ENCODE measurements at regions not wholly inside any gene's neighbourhood (a gene's known extent, or its start where the extent isn't known, plus 50 kb on each side); places are given as distances from the start of the nearest gene placed in this dataset.

DNA sequence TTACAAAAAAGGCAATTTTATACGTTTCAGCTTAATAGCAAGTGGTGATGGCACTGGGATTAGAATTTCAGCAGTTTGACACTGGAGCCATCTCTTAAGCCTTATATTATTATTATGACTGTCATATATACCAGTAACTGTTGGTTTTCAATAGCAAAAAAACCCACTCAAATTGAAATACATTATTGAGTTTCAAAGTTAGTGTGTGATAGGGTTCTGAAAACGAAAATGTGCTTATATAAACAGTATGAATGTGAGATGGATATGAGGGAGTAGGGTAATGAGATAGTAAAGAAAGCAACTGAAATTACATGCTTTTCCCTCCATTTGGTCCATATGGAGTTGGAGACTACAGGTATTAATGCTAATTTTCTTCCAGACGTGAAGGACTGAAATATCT, 68.6 kb upstream of the ACTBL2 start:
- no peak for DNase-seq (ENCODE audit: extremely low read depth, low read depth, low spot score)

DNA sequence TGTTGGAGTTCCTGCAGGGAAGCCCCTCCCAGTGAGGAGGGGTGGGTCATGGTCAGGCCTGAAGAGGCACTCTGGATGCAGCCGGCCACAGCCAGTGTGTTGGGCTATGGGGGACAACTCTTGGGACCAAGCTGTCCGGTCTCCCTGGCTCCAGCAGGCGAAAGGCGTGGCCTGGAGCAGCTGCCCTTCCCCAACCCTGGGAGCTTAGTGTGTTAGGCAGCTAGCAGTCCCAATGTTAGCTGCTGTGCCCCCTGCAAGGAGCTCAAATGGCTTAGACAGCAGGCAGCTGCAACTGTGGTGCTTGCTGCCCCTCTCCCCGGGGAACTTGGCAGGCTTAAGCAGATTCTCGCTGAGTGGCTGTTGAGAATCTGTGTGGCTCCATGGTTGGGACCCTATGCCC, 67.5 kb upstream of the ACTBL2 start:
- no peak for DNase-seq (ENCODE audit: extremely low read depth, low read depth, low spot score)

DNA sequence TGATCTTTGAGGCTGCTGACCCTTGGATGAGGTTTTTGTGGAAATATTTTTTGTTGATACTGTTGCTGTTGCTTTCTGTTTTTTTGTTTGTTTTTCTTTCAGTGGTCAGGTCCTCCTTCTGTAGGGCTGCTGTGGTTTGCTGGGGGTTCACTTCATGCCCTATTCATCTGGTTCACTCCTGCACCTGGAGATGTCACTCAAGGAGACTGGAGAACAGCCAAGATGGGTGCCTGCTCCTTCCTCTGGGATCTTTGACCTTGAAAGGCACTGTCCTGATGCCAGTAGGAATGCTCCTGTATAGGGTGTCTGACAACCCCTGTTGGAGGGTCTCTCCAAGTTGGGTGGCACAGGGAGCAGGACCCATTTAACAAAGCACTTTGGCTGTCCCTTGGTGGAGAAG, 67.0 kb upstream of the ACTBL2 start:
- DNase-seq (ENCODE audit: extremely low read depth, low read depth, low spot score), result no peak

DNA sequence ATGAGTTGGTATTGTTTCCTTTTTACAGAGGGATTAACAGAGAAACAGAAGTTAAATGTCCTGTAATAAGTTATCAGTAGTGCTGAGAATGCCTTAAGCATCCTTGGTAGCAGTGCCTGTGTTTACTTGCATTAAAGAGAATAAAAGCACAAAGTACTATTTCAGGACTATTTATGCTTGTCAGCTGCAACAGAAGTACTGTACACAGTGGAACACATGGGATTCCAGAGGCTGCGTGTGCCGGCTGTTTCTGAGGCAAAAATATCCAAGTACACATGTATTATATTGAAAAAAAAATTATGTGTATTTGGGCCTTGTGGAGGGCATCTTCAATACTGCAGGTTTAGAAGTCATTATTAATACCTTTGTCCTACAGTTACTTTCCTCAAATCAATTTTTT, 58.2 kb upstream of the ACTBL2 start:
- DNase-seq (ENCODE audit: extremely low read depth, low read depth, low spot score), result no peak

DNA sequence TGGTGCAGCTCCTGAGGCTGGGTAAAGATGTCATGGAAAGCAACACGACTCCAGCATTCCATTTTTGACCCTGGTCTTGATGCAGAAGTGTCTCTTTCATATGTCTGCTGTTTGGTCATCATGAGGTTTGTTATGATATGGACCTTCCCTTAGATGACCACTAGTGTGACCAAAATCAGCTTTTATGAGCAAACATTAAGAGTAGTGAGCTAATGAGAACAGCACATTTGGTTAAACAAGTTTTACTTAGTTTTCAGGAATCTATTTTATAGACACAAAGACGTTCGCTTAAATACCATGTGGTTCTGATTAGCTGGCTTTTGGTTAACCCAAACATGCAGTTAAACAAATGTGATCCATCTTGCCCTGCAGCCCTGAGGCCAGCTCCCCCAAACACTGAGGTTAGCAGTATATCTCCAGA, 56.7 kb upstream of the ACTBL2 start:
- no peak for DNase-seq (ENCODE audit: extremely low read depth, low read depth, low spot score)

DNA sequence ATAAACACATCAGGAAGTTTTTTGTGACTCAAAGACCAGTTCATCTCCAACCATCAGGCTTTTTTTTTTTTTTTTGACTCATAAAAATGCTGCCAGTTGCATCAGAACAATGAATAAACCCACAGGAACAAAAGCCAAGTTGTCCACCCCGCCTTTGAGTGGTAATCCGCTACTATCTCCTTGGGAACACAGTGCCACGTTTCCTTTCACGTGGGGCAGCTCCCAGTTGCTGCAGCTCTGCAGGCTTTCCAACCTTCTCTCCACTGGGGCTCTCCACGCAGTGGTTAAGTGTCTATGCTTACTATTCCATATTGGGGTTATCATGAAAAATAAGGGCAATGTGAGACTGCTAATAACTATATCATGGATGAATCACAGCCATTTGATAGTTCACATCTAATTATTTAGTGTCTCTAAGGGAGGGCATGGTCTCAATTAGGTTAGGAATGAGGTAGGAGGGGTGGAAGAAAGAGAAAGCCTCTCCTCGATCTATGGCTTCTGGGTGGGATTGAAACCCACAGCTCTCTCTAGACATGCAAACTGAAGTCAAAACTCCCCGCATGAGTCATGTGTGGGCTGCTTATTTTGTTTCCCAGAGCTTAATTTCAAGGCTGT, 55.8 kb upstream of the ACTBL2 start:
- no peak for DNase-seq (ENCODE audit: extremely low read depth, low read depth, low spot score)

DNA sequence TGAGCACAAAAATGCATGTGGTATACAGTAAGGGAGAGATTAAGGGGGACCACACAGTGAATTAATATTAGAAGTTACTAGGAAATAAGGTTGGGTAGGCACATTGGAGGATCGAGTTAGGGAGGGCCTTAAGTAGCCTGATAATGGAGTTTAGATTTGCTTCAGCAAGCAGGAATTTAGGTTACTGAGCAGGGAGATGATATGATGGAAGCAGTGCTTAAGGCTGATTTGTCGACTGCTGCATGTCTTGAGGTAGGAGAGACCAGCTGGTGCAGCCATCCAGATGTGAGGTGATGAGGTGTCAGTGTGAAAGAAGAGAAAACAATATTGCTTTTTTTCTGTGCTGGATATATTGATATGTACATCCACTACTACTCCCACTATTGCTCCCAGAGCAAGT, 55.2 kb upstream of the ACTBL2 start:
- DNase-seq (ENCODE audit: extremely low read depth, low read depth, low spot score), result no peak

DNA sequence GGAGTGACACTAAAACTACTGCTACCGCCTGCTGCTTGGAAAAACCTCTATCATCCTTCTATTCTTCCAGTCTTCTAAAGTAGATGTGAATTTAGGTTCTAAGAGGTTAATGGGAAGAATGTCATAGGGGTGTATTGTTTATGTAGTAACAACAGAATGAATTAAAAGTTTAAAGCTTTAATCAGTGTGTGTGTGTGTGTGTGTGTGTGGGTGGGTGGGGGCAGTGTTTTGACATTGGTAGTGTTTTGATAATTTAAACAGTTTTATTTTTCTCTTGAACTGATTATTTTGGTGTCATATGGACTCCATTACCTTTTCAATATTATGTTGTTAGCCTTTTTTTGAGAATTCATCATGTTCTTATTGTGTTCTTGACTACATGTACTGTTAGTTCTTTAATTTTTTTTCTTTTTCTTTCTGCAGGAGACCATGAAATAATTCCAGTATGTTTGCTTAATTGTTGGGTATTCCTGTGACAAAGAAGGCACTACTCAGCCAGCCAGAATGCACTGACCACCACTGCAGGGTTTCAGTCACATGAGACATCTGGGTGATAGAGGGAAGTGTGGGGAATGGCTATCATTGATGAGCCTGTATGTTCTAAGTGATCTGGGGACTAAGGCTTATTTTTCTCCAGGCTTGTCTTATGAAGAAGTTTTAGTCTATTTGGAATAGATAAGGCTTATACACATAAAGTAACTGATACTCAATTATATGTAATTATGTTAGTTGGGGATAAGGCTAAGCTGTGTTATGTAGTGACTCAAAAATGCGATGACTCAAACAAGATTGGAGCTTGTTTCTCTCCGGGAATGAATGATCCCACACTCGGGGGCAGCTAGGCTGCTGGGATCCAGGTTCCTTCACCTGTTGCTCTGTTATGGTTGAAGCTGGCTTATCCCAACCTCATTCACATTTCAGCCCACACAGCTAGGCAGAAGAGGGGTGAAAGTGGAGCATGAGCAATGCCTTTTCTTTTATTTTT, 50.2 kb upstream of the ACTBL2 start:
- no peak for DNase-seq (ENCODE audit: extremely low read depth, low read depth, low spot score)
